Tibial artery (tissue), 4 donors: ENCODE measurements at regions not wholly inside any gene's neighbourhood (a gene's known extent, or its start where the extent isn't known, plus 50 kb on each side); places are given as distances from the start of the nearest gene placed in this dataset.
"Not testable (repeated sequence)": the region's sequence is repeated elsewhere in the genome, so short reads cannot be mapped to it uniquely, and the experiment has no call there.

Experiments
- DNase-seq, 2 donors: peaks; one replicate each; pipeline ENCODE4 v3.0.0-alpha.2; 2019
- H3K27ac ChIP-seq, 2 donors: fragments of 200-600 bp; sonication (generic) in 1 of 2; 1 replicate in 1 of 2; 2 replicates in 1 of 2; pipeline ENCODE4 v1.5.1; 2018 to 2019; ENCODE audit warnings: mild to moderate bottlenecking in 1 of 2
- H3K27me3 ChIP-seq, 2 donors: fragments of 200-600 bp; sonication (generic) in 1 of 2; one replicate each; pipeline versions ENCODE4 v1.5.1 to v1.6.0; 2016 to 2019
- H3K36me3 ChIP-seq, 3 donors: fragments of 200-600 bp; sonication (generic) in 2 of 3; one replicate each; pipeline ENCODE4 v1.5.1; 2016 to 2019; ENCODE audit warnings: mild to moderate bottlenecking in 2 of 3
- H3K4me1 ChIP-seq, 4 donors: fragments of 200-600 bp; sonication (generic) in 2 of 4; 1 replicate in 3 of 4; 2 replicates in 1 of 4; pipeline ENCODE4 v1.5.1; 2016 to 2019
- H3K4me3 ChIP-seq, 2 donors: fragments of 200-600 bp; sonication (generic) in 1 of 2; 1 replicate in 1 of 2; 2 replicates in 1 of 2; pipeline ENCODE4 v1.5.1; 2018 to 2019; ENCODE audit warnings: mild to moderate bottlenecking in 2 of 2
- H3K9me3 ChIP-seq, 3 donors: fragments of 200-600 bp; sonication (generic) in 1 of 3; one replicate each; pipeline ENCODE4 v1.5.1; 2016 to 2019
- intact Hi-C: fragments of 100-400 bp; cut with DNase I; formaldehyde crosslinking; loops from one replicate; pipeline ENCODE4 v1.15.0; 2023; ENCODE audit warnings: low total_unique reads
- TF ChIP-seq, protein P1 (sequence below), 2 experiments: fragments of 200-600 bp in 1 of 2; fragments of 450-650 bp in 1 of 2; IDR thresholded peaks; one replicate each; pipeline ENCODE4 v1.5.1; 2017 to 2019; ENCODE audit warnings: antibody characterized with exemption in 2 of 2, mild to moderate bottlenecking in 1 of 2, moderate library complexity in 1 of 2

DNA sequence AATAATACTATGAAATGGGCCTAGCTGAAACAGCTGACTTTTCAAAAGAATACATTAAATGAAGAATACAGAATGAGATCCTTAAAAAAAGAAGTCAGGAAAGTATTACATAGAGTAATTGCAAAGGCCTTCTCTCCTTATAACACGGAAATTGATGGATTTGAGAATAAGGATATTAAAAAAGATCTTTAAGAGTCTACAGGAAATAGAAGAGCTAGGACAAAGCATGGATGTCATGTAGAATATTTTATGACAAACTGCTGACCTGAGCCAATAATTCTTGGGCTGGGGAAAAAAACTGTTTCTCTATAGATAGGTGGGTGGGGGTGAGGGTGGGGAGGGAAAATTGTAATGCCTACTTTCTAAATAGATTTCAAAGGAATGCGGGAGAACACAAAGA is 633.6 kb downstream of the TTLL7 start:
- H3K9me3 ChIP-seq, H3K36me3 ChIP-seq, H3K4me3 ChIP-seq, H3K27me3 ChIP-seq, H3K4me1 ChIP-seq, H3K27ac ChIP-seq, intact Hi-C loops, DNase-seq: not testable (repeated sequence)

DNA sequence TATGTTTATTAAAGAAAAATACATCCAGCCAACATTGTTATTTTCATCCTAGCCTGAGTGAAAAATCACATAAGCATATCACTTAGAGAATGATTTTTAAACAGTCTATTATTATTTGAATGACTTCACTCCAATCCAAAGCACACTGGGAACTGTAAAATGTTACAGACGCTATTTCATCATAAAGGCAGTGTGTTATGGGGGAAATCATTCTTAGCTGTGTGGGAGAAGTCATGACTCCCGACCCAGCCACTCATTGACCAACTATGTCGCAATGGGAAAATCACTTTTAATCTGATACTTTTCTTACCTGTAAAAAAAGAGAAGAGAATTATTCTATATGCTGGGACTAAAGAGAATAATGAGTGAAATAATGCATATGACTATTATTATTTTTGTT is 653.6 kb downstream of the TTLL7 start:
- H3K4me1 ChIP-seq, DNase-seq, H3K9me3 ChIP-seq, H3K4me3 ChIP-seq, H3K36me3 ChIP-seq, intact Hi-C loops, H3K27ac ChIP-seq, H3K27me3 ChIP-seq: not testable (repeated sequence)

DNA sequence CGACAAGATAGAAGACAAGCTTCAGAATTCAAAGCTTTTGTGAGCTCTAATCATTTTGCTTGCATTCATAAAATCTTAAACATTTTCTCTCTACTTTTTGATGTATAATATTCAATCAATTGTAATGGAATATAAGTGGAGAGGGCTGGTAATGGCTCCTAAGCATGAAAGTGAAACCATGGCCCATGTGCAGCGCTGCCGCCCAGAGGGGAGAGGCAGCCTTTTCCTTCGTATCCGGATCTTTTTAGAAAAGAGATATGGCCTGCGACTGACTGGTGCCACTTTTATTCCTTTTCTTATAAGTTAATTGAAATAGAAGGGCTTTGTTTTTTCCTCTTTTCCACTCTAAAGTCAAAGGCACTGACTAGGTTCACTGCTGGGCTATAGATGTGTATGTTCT is 655.2 kb downstream of the TTLL7 start:
- H3K4me1 ChIP-seq, DNase-seq, intact Hi-C loops, H3K4me3 ChIP-seq, H3K27me3 ChIP-seq, H3K9me3 ChIP-seq, H3K27ac ChIP-seq, H3K36me3 ChIP-seq: not testable (repeated sequence)

DNA sequence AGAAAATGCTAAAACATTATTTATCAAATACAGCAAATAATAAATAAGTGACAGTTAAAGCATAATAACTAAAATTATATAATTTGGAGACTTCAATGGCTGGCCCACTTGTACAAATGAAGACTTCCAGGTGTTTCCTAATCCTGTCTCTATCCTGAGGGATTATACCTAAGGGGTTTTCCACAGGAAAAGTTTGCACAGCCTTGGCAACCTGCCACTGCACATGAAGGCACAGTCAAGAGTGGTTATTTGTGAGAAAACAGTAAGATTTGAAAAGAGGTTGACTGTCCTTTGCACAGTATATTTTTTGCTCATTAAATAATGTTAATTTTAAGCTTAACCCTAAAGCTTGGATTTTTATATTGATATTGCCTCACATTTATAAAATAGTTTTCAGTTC is 655.9 kb downstream of the TTLL7 start:
- H3K4me3 ChIP-seq: not testable (repeated sequence)

DNA sequence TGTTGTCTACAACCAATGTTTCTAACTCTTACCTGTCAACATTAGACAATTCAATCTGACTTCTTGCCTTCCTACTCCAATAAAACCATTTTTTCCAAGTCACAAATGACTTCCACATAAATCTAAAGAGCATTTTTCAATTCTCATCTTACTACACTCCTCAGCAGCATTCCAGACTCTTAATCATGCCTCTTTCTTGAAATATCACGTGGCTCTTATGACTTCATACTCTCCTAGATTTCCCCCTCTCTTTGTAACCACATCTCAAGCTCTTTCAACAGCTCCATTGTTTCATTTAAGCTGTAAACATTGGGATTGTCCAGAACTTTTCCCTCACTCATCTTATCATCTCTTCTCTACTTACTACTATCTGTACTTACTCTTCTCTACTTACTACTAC is 666.6 kb downstream of the TTLL7 start:
- H3K27ac ChIP-seq, H3K4me1 ChIP-seq, intact Hi-C loops, H3K36me3 ChIP-seq, H3K4me3 ChIP-seq, H3K27me3 ChIP-seq, DNase-seq, H3K9me3 ChIP-seq: not testable (repeated sequence)

More for the DNA sequence above, 655.9 kb downstream of the TTLL7 start:
- H3K9me3 ChIP-seq, intact Hi-C loops, H3K36me3 ChIP-seq, H3K27me3 ChIP-seq, H3K27ac ChIP-seq, H3K4me1 ChIP-seq: not testable (repeated sequence)
- peak in 1 of 2 donors; percentile 17 for DNase-seq

DNA sequence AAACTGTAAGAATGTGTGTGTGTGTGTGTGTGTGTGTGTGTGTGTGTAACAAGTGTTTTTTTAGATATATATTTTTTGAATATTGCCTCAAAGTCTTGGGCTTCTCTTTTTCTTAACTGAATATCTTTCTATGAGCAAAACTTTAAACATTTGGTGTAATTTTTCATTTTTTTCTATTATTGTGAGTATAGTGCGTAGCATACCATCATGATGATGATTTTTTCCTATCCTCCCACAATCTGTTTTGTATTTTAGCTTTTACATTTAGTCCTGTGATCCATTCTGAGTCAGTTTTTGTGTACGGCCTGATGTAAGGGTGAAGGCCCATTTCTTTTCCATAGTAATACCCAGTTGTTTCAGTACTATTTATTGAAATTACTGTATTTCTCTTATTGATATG is 680.6 kb downstream of the TTLL7 start:
- H3K36me3 ChIP-seq: no peaks in the 10 kb centered on the region
- no peaks in the 10 kb centered on the region for H3K4me1 ChIP-seq
- H3K27me3 ChIP-seq: no peaks in the 10 kb centered on the region
- TF ChIP-seq, protein P1, sequence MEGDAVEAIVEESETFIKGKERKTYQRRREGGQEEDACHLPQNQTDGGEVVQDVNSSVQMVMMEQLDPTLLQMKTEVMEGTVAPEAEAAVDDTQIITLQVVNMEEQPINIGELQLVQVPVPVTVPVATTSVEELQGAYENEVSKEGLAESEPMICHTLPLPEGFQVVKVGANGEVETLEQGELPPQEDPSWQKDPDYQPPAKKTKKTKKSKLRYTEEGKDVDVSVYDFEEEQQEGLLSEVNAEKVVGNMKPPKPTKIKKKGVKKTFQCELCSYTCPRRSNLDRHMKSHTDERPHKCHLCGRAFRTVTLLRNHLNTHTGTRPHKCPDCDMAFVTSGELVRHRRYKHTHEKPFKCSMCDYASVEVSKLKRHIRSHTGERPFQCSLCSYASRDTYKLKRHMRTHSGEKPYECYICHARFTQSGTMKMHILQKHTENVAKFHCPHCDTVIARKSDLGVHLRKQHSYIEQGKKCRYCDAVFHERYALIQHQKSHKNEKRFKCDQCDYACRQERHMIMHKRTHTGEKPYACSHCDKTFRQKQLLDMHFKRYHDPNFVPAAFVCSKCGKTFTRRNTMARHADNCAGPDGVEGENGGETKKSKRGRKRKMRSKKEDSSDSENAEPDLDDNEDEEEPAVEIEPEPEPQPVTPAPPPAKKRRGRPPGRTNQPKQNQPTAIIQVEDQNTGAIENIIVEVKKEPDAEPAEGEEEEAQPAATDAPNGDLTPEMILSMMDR (IDR thresholded peaks at IDR 0.05): no peak
- no peak overlapping the region for H3K27ac ChIP-seq
- H3K9me3 ChIP-seq: no peaks in the 10 kb centered on the region
- no peak overlapping the region for H3K4me3 ChIP-seq
- intact Hi-C loops: no loop called here
- DNase-seq: no peak

DNA sequence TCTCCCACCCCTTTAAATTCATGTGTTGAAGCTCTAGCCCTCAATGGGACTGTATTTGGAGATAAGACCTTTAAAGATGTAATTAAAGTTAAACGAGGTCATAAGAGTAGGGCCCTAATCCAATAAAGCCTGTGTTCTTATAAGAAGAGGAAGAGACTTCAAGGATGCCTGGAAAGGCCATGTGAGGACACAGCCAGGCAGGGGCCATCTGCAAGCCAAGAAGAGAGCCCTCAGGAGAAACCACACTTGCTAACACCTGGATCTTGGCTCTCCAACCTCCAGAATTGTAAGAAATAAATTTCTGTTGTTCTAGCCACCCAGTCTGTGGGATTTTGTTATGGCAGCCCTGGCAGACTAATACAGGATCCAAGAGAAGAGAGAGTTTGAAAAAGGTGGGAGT is 683.5 kb downstream of the TTLL7 start:
- H3K27me3 ChIP-seq, intact Hi-C loops, DNase-seq, H3K9me3 ChIP-seq, H3K36me3 ChIP-seq, H3K4me3 ChIP-seq, H3K27ac ChIP-seq, H3K4me1 ChIP-seq: not testable (repeated sequence)

DNA sequence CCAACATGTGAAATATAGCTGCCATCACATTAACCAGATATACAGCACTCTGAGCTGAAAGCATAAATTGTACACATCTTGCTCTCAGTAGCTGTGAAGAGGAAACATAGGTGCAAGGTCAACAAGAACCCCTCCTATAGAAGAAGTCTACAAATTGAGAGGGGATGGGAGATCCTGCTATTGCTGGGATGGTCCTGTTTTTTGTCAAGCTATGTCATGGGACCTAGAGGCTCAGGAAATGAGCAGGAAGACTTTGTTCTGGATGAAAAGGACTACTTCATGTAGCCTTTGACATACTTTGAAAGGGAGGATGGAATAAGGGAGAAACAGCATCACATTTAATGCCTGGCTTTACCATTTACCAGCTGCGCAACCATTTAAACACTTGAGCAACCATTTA is 688.8 kb downstream of the TTLL7 start:
- DNase-seq, H3K36me3 ChIP-seq, H3K27ac ChIP-seq, H3K4me1 ChIP-seq, H3K4me3 ChIP-seq, H3K27me3 ChIP-seq, H3K9me3 ChIP-seq, intact Hi-C loops: not testable (repeated sequence)

DNA sequence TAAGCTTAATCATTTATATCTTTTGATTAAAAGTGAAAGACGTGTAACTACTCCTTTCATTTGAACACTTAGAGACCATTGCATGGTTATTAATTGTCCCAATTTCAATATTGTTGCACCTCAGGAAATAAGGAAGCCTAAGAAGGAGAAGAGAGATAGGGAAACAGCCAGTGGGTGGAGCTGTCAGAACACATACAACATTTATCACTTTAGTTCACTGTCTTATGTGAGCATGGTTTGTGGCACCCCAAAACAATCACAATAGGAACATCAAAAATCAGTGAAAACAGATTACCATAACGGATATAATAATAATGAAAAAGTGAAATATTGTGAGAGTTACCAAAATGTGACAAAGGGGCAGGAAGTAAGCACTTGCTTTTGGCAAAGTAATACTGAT is 689.9 kb downstream of the TTLL7 start:
- H3K4me3 ChIP-seq, DNase-seq, H3K27me3 ChIP-seq, H3K9me3 ChIP-seq, H3K4me1 ChIP-seq, H3K36me3 ChIP-seq, H3K27ac ChIP-seq, intact Hi-C loops: not testable (repeated sequence)

DNA sequence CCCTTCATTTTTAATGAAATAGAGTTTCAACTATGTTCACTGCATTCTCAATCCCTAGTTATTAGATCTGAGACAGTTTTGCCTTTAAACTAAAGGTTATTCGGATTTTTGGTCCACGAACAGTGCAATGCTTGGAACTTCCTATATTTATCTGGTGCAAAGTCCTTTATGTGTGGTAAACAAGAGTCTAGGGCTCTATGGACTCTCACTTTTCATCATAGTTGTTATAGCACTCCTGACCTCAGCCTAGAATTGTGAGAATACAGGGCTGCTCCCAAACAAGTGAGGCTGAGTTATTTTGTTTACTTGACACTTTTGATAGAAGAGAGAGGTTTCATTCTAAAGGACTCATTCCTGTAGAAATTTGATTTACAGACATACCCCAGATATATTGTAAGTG is 692.1 kb downstream of the TTLL7 start:
- H3K4me3 ChIP-seq, H3K27me3 ChIP-seq, H3K27ac ChIP-seq, DNase-seq, H3K9me3 ChIP-seq, intact Hi-C loops, H3K36me3 ChIP-seq, H3K4me1 ChIP-seq: not testable (repeated sequence)

DNA sequence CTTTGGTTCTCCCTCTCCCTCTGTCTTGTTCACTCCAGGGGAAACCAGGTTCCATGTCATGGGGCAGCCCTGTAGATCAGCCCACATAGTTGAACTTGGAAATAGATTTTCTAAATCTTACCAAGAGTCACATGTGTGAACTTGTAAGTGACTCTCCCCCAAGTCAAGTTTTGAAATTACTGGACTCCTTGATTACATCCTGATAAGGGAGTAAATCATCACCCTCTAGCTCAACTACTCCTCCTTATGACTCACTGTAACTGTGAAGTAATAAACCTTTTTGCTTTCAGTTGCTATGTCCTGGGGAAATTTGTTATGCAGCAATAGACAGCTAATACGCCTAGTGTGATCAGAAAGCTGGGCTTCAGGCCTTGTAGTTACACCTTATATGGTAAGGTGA is 703.3 kb downstream of the TTLL7 start:
- H3K4me3 ChIP-seq, DNase-seq, H3K36me3 ChIP-seq, H3K27ac ChIP-seq, H3K4me1 ChIP-seq, H3K27me3 ChIP-seq, H3K9me3 ChIP-seq, intact Hi-C loops: not testable (repeated sequence)

DNA sequence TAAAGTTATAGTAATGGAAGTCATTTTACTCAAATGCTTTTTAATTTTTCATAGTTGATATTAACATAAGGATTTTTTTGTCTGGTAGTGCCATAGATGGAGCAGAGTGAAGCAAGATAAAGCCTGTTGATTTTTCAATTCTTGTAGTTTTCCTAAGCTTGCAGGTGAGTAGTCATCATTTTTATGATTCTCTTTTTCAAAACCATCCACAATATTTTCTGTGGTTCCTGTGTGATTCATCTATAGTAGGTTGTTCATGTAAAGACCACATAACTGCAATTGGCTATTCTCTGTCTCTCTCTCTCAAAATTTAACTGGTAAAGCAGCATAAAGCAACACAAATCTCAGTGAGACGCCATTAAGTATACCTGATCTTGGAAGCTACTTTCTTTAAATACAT is 711.5 kb downstream of the TTLL7 start:
- not testable (repeated sequence) for H3K27ac ChIP-seq

DNA sequence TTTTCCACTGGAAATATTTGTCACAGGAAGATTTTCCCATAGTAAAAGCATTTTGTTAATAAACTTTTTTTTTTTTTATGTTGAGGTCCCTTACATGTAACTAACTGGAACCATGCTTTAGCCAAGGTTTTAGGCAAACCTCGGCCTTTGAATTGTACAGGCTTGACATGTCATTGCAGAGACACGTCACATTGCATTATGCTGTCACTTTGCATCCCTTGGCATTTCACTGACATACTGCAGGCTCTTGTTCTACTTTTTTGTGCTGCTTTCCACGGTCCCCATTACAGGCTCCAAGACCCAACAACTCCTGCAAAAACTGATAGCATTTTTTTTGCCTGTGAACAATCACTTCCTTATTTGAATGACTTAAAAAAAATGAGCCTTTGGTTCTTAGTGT is 724.3 kb downstream of the TTLL7 start:
- H3K27me3 ChIP-seq, H3K4me1 ChIP-seq, H3K36me3 ChIP-seq, H3K4me3 ChIP-seq, DNase-seq, H3K9me3 ChIP-seq, H3K27ac ChIP-seq, intact Hi-C loops: not testable (repeated sequence)

More for the DNA sequence above, 711.5 kb downstream of the TTLL7 start:
- H3K4me3 ChIP-seq, intact Hi-C loops, H3K27me3 ChIP-seq, H3K9me3 ChIP-seq, H3K4me1 ChIP-seq, DNase-seq, H3K36me3 ChIP-seq: not testable (repeated sequence)

DNA sequence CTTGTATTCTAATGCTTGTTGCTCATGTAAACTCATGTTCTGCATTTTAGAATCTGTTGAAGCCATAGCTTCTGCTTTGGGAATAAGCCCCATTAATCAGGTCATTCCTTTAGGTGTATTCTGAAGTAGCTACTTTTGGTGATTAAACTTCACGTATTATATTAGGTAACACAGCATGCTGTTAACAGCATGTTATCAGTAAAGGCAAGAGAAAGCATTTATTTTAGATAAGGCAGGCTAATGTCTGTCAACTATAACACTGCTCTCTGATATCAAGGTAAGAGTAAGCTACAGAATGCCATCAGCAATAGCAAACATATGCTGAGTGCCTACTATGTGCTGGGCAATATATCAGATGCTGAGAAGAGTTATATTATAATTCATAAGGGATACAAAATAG is 726.4 kb downstream of the TTLL7 start:
- H3K27me3 ChIP-seq, intact Hi-C loops, H3K4me1 ChIP-seq, H3K9me3 ChIP-seq, DNase-seq, H3K27ac ChIP-seq, H3K4me3 ChIP-seq, H3K36me3 ChIP-seq: not testable (repeated sequence)
